ENCODE measurements at regions not wholly inside any gene's neighbourhood (a gene's known extent, or its start where the extent isn't known, plus 50 kb on each side); places are given as distances from the start of the nearest gene placed in this dataset.
A peak's percentile ranks its signal among the peaks of the same experiment; 100 is the strongest.

GRCh38 chr3:67176396-67176795 is 178.3 kb downstream of the KBTBD8 start:
- DNase-seq: no peak
- Mint-ChIP-seq H3K36me3 (peaks cover 0 to 3% of the 10 kb centered on the region in 2 donors), H3K9me3 (peaks cover 0 to 32% (median 22%) of the 10 kb centered on the region in 7 donors), H3K4me1 (no peaks in the 10 kb centered on the region), H3K27ac (no peak overlapping the region), H3K27me3 (peaks cover 0 to 5% (median 0%) of the 10 kb centered on the region in 3 donors), H3K4me3 (no peak overlapping the region)
- ATAC-seq (ENCODE audit: low read depth in 2 of 2): no peak

- ATAC-seq (ENCODE audit: low read depth in 2 of 2) (no peak), DNase-seq (no peak)
- Mint-ChIP-seq H3K4me1 (no peaks in the 10 kb centered on the region), H3K4me3 (no peak overlapping the region), H3K27me3 (peaks cover 0 to 7% (median 5%) of the 10 kb centered on the region in 3 donors), H3K27ac (no peak overlapping the region), H3K36me3 (peaks cover 0 to 3% of the 10 kb centered on the region in 2 donors), H3K9me3 (peaks cover 0 to 15% (median 6%) of the 10 kb centered on the region in 7 donors)
These were observed 194.4 kb downstream of the KBTBD8 start for GRCh38 chr3:67192466-67192865.

- peaks cover 0 to 3% (median 0%) of the 10 kb centered on the region in 7 donors for H3K9me3 Mint-ChIP-seq
These were observed 198.6 kb downstream of the KBTBD8 start for GRCh38 chr3:67196677-67197076.

DNA sequence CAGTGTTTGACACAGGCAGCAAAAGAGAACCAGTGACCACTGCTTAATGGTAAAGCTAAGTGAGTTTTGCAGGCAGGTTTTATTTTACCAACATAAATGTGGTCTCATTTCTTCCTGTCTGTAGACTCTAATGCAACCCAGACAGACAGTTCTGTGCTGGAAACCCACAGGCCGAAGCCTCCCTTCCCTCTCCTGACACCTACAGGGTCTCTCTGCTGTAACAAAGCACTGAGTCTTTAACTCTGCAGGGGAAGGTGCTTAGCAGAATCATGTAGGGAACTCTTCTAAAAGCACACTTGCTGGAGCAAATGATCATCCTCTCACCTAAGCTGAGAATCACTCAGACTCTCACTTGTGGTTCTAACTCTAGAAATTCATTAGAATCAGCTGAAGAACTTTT is 200.3 kb downstream of the KBTBD8 start:
- H3K36me3 Mint-ChIP-seq: no peaks in the 10 kb centered on the region

More at GRCh38 chr3:67196677-67197076, 198.6 kb downstream of the KBTBD8 start:
- Mint-ChIP-seq H3K27ac (no peak overlapping the region), H3K36me3 (no peaks in the 10 kb centered on the region), H3K4me1 (no peaks in the 10 kb centered on the region), H3K4me3 (no peak overlapping the region), H3K27me3 (no peaks in the 10 kb centered on the region)
- DNase-seq (no peak), ATAC-seq (ENCODE audit: low read depth in 2 of 2) (no peak)

DNA sequence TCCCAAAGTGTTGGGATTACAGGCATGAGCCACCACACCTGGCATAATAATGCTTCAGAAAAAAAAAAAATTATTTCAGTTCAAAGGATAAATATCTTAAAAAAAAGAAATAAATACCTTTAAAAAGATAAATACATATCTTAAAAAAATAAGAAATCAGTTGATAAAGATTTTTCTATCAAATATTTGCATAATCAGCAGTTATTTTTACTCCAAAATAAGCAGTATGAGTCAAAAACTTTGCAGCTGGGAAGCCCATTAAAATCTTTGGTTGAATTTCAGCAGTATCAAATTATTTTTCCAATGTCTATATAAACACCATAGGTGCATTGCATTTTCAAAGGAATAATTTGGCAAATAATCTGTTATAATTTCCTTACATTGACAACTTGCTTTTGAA is 202.5 kb downstream of the KBTBD8 start:
- DNase-seq (no peak), ATAC-seq (ENCODE audit: low read depth in 2 of 2) (no peak)
- H3K4me3 Mint-ChIP-seq: no peak overlapping the region
- H3K9me3 Mint-ChIP-seq: peaks cover 0 to 3% (median 0%) of the 10 kb centered on the region in 7 donors
- no peak overlapping the region for H3K27ac Mint-ChIP-seq
- H3K4me1 Mint-ChIP-seq: no peaks in the 10 kb centered on the region
- H3K27me3 Mint-ChIP-seq: peaks cover 0 to 3% (median 0%) of the 10 kb centered on the region in 3 donors
- H3K36me3 Mint-ChIP-seq: no peaks in the 10 kb centered on the region

More for the DNA sequence above, 200.3 kb downstream of the KBTBD8 start:
- H3K4me3 Mint-ChIP-seq: no peak overlapping the region
- no peaks in the 10 kb centered on the region for H3K27me3 Mint-ChIP-seq
- DNase-seq (no peak), ATAC-seq (ENCODE audit: low read depth in 2 of 2) (no peak)
- peaks cover 0 to 3% (median 0%) of the 10 kb centered on the region in 7 donors for H3K9me3 Mint-ChIP-seq
- H3K4me1 Mint-ChIP-seq: no peaks in the 10 kb centered on the region
- H3K27ac Mint-ChIP-seq: no peak overlapping the region

- Mint-ChIP-seq H3K9me3 (peaks cover 0 to 3% (median 0%) of the 10 kb centered on the region in 7 donors), H3K4me1 (no peaks in the 10 kb centered on the region), H3K27ac (no peak overlapping the region), H3K4me3 (no peak overlapping the region), H3K36me3 (no peaks in the 10 kb centered on the region), H3K27me3 (peaks cover 0 to 4% (median 0%) of the 10 kb centered on the region in 3 donors)
- DNase-seq: no peak
- no peak for ATAC-seq (ENCODE audit: low read depth in 2 of 2)
These were observed 202.9 kb downstream of the KBTBD8 start for GRCh38 chr3:67201026-67201425.

- Mint-ChIP-seq H3K36me3 (no peaks in the 10 kb centered on the region), H3K27ac (no peak overlapping the region), H3K4me3 (no peak overlapping the region), H3K4me1 (no peaks in the 10 kb centered on the region), H3K9me3 (peaks cover 0 to 3% (median 0%) of the 10 kb centered on the region in 7 donors), H3K27me3 (peaks cover 0 to 6% (median 3%) of the 10 kb centered on the region in 3 donors)
- DNase-seq (no peak), ATAC-seq (ENCODE audit: low read depth in 2 of 2) (no peak)
These were observed 203.9 kb downstream of the KBTBD8 start for GRCh38 chr3:67202053-67202452.

- H3K27ac Mint-ChIP-seq: no peak overlapping the region
- ATAC-seq (ENCODE audit: low read depth in 2 of 2): no peak
- DNase-seq: no peak
These were observed 206.8 kb downstream of the KBTBD8 start for GRCh38 chr3:67204951-67205350.

DNA sequence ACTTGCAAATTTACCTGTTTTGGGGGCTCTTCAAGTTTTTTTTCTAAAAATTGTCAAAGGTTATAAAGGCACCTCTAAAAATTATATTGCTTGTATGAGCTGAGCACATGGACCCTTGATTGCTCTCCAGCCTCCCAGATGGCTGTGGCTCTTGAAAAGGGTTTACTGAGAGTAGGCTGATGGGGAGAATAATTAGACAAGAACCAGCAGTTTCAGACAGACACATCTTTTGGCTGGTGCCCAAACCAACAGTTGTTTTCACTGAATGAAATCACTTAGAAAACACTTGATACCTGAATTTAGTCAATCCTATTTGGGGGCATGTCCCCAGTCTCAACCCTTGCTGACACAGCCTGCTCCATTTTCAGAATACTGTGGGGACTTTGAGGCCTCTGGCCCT is 217.6 kb downstream of the KBTBD8 start:
- Mint-ChIP-seq H3K9me3 (peaks cover 0 to 1% (median 0%) of the 10 kb centered on the region in 7 donors), H3K36me3 (no peaks in the 10 kb centered on the region), H3K27ac (no peak overlapping the region), H3K4me1 (no peaks in the 10 kb centered on the region), H3K27me3 (peaks cover 0 to 7% (median 6%) of the 10 kb centered on the region in 3 donors), H3K4me3 (no peak overlapping the region)
- DNase-seq (no peak), ATAC-seq (ENCODE audit: low read depth in 2 of 2) (no peak)

More at GRCh38 chr3:67204951-67205350, 206.8 kb downstream of the KBTBD8 start:
- peaks cover 0 to 2% (median 0%) of the 10 kb centered on the region in 7 donors for H3K9me3 Mint-ChIP-seq
- H3K4me3 Mint-ChIP-seq: no peak overlapping the region
- no peaks in the 10 kb centered on the region for H3K4me1 Mint-ChIP-seq
- H3K36me3 Mint-ChIP-seq: no peaks in the 10 kb centered on the region
- peaks cover 0 to 9% (median 5%) of the 10 kb centered on the region in 3 donors for H3K27me3 Mint-ChIP-seq

DNA sequence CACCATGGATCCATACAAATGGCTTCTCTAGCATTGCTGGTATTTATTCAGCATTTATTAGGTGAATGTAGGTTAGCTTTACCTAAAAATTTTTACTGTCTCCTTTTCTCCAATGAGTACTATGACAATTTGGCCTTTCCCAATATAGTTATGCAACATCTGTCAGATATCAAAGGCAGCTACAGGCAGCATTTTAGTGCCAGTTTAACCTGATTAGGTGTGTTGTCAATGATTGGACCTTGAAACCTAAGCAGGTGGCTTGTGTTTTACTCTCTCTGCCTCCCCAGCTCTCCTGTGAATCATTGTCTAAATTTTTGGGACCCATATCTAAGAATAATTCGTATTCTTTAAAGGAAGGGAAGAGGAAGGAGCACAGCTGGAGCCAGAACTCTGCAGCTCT is 228.9 kb downstream of the KBTBD8 start:
- Mint-ChIP-seq H3K4me1 (no peaks in the 10 kb centered on the region), H3K4me3 (no peak overlapping the region), H3K36me3 (no peaks in the 10 kb centered on the region), H3K9me3 (peaks cover 0 to 2% (median 0%) of the 10 kb centered on the region in 7 donors), H3K27me3 (no peaks in the 10 kb centered on the region), H3K27ac (no peak overlapping the region)
- no peak for DNase-seq
- ATAC-seq (ENCODE audit: low read depth in 2 of 2): no peak

DNA sequence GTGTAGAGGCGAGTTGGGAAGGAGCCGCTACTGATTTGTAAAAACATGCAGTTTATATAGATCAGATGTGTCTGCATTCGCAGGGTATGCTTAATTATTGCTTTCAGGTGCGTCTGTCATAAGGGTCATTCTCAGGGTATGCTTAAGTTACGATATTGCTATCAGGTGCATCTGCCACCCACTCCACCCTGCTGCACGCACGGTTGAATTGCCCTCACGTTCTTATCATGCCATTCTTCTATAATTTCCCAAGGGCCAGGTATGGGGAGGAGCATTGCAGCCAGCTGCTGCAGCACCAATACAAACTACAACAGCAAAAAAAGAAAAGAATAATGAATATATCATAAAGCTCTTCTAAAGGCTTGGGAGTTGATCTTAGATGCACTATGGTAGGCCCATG is 230.0 kb downstream of the KBTBD8 start:
- ATAC-seq (ENCODE audit: low read depth in 2 of 2) (no peak), DNase-seq (no peak)
- Mint-ChIP-seq H3K4me1 (no peaks in the 10 kb centered on the region), H3K36me3 (no peaks in the 10 kb centered on the region), H3K27me3 (no peaks in the 10 kb centered on the region), H3K4me3 (peak overlapping the region in 1 of 8 donors; percentile 11), H3K9me3 (peaks cover 0 to 2% (median 0%) of the 10 kb centered on the region in 7 donors), H3K27ac (no peak overlapping the region)

DNA sequence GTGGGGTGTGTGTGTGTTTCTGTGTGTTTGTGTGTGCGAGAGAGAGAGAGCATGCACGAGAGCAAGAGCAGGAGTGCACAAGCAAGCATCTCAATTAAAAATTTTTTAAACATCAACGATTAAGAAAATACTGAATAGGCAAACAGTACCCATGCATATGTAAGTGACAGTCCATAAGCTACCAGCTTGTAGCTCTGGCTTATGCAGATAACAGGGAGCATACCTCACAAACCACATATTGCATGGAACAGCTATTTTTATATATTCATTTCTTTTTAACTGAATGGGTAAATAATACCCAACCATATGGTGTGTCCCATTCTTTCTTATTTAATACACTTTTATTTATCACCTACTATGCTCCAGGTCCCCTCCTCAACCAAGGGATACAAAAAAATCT is 234.5 kb downstream of the KBTBD8 start:
- Mint-ChIP-seq H3K27me3 (no peaks in the 10 kb centered on the region), H3K9me3 (no peaks in the 10 kb centered on the region), H3K4me1 (no peaks in the 10 kb centered on the region), H3K36me3 (no peaks in the 10 kb centered on the region), H3K4me3 (no peak overlapping the region), H3K27ac (peak overlapping the region in 1 of 6 donors; percentile 2)
- DNase-seq (no peak), ATAC-seq (ENCODE audit: low read depth in 2 of 2) (no peak)

DNA sequence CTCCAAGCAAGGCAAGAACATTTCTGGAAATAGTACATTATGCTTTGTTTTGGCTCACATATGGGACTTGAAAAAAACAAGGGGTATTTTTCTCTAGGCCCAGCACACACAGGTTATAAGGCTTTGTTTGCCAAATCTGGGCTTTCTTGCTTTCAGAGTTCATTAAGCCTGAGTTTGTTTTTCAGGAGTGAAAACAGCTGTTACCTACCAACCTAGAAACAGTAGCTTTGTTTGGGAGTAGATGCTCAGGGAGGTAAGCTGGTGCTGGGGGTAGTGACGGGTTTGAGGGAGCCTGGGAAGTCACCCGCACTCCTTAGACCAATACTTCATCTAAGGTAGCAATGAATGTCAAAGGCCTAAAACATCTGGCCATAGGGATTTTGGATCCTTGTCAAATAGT is 241.2 kb downstream of the KBTBD8 start:
- Mint-ChIP-seq H3K4me1 (no peaks in the 10 kb centered on the region), H3K27ac (no peak overlapping the region), H3K36me3 (no peaks in the 10 kb centered on the region), H3K4me3 (no peak overlapping the region), H3K27me3 (no peaks in the 10 kb centered on the region), H3K9me3 (no peaks in the 10 kb centered on the region)
- no peak for DNase-seq
- no peak for ATAC-seq (ENCODE audit: low read depth in 2 of 2)

GRCh38 chr3:67241084-67241483 is 243.0 kb downstream of the KBTBD8 start:
- Mint-ChIP-seq H3K4me3 (no peak overlapping the region), H3K4me1 (no peaks in the 10 kb centered on the region), H3K9me3 (no peaks in the 10 kb centered on the region), H3K27ac (no peak overlapping the region), H3K27me3 (no peaks in the 10 kb centered on the region), H3K36me3 (no peaks in the 10 kb centered on the region)
- no peak for DNase-seq
- no peak for ATAC-seq (ENCODE audit: low read depth in 2 of 2)

DNA sequence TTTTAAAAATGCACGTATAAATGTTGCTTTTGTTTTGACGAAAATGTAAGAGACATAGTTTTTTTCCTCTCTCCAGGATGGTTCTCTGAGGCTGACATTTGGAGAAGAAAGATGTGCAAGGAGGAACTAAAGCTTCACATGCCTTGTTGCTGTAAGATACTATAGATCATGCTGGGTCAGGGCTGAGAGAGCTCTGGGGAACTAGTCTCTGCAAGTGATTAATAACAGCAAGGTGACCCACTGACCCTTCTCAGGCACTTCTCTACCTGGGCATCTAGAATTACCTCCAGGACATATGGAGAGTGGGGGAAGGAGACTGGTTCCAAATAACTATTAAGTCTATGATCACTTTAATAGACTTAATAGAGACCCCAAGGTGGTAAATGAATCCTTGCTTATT is 246.0 kb downstream of the KBTBD8 start:
- Mint-ChIP-seq H3K4me3 (no peak overlapping the region), H3K9me3 (no peaks in the 10 kb centered on the region), H3K36me3 (no peaks in the 10 kb centered on the region), H3K27me3 (no peaks in the 10 kb centered on the region), H3K27ac (no peak overlapping the region), H3K4me1 (no peaks in the 10 kb centered on the region)
- DNase-seq (no peak), ATAC-seq (ENCODE audit: low read depth in 2 of 2) (no peak)
